ENCODE measurements at regions not wholly inside any gene's neighbourhood (a gene's known extent, or its start where the extent isn't known, plus 50 kb on each side); places are given as distances from the start of the nearest gene placed in this dataset.

DNA sequence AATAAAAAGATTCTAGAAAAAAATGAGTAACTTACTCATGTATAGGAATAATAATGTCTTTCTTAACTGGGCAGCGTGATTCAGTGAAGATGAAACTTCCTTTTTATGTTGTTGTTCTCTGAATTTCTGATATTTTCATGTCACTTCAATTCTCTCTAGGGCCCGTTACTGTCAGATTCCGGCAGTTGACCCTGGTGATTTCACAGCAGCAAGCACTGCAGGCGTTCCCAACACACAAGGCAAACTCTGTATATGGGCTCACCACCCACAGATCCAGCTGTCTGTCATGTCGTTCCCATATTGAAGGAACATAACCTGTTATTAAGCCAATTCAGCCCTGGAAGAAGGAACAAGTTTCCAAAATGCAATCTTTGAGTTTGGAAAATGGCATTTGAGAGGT, 288.3 kb upstream of the GALNTL6 start (continued):
- TF ChIP-seq, protein P1, sequence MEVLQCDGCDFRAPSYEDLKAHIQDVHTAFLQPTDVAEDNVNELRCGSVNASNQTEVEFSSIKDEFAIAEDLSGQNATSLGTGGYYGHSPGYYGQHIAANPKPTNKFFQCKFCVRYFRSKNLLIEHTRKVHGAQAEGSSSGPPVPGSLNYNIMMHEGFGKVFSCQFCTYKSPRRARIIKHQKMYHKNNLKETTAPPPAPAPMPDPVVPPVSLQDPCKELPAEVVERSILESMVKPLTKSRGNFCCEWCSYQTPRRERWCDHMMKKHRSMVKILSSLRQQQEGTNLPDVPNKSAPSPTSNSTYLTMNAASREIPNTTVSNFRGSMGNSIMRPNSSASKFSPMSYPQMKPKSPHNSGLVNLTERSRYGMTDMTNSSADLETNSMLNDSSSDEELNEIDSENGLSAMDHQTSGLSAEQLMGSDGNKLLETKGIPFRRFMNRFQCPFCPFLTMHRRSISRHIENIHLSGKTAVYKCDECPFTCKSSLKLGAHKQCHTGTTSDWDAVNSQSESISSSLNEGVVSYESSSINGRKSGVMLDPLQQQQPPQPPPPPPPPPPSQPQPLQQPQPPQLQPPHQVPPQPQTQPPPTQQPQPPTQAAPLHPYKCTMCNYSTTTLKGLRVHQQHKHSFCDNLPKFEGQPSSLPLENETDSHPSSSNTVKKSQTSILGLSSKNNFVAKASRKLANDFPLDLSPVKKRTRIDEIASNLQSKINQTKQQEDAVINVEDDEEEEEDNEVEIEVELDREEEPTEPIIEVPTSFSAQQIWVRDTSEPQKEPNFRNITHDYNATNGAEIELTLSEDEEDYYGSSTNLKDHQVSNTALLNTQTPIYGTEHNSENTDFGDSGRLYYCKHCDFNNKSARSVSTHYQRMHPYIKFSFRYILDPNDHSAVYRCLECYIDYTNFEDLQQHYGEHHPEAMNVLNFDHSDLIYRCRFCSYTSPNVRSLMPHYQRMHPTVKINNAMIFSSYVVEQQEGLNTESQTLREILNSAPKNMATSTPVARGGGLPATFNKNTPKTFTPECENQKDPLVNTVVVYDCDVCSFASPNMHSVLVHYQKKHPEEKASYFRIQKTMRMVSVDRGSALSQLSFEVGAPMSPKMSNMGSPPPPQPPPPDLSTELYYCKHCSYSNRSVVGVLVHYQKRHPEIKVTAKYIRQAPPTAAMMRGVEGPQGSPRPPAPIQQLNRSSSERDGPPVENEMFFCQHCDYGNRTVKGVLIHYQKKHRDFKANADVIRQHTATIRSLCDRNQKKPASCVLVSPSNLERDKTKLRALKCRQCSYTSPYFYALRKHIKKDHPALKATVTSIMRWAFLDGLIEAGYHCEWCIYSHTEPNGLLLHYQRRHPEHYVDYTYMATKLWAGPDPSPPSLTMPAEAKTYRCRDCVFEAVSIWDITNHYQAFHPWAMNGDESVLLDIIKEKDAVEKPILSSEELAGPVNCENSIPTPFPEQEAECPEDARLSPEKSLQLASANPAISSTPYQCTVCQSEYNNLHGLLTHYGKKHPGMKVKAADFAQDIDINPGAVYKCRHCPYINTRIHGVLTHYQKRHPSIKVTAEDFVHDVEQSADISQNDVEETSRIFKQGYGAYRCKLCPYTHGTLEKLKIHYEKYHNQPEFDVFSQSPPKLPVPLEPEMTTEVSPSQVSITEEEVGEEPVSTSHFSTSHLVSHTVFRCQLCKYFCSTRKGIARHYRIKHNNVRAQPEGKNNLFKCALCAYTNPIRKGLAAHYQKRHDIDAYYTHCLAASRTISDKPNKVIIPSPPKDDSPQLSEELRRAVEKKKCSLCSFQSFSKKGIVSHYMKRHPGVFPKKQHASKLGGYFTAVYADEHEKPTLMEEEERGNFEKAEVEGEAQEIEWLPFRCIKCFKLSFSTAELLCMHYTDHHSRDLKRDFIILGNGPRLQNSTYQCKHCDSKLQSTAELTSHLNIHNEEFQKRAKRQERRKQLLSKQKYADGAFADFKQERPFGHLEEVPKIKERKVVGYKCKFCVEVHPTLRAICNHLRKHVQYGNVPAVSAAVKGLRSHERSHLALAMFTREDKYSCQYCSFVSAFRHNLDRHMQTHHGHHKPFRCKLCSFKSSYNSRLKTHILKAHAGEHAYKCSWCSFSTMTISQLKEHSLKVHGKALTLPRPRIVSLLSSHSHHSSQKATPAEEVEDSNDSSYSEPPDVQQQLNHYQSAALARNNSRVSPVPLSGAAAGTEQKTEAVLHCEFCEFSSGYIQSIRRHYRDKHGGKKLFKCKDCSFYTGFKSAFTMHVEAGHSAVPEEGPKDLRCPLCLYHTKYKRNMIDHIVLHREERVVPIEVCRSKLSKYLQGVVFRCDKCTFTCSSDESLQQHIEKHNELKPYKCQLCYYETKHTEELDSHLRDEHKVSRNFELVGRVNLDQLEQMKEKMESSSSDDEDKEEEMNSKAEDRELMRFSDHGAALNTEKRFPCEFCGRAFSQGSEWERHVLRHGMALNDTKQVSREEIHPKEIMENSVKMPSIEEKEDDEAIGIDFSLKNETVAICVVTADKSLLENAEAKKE (CRISPR knock-in tag; IDR thresholded peaks at IDR 0.05): no peak
- TF ChIP-seq ZNF114 (CRISPR knock-in tag; IDR thresholded peaks at IDR 0.05) (no peak), ZNF331 (CRISPR knock-in tag; IDR thresholded peaks at IDR 0.05; ENCODE audit: low read depth) (no peak), CREB1 (CRISPR knock-in tag; IDR thresholded peaks at IDR 0.05; ENCODE audit: low read depth) (no peak), NANOG (IDR thresholded peaks at IDR 0.05; ENCODE audit: borderline replicate concordance) (no peak)

DNA sequence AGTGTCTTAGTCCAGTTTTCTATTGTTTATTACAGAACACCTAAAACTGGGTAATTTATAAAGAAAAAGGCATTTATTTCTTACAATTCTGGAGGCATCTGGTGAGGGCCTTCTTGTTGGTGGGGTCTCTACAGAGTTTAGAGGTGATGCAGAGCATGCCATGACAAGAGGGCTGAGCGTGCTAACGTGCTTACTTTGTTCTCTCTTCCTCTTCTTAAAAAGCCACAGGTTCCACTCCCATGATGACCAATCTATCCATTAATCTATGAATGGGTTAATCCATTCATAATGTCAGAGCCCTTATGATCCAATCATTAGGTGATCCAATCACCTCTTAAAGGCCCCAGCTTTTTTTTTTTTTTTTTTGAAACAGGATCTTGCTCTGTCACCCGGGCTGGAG, 291.5 kb upstream of the GALNTL6 start:
- Histone ChIP-seq H3K79me2 (replicated peaks; ENCODE audit: insufficient read depth) (no peaks in the 10 kb centered on the region), H3K4me1 (ENCODE audit: insufficient read depth) (no peaks in the 10 kb centered on the region), H3K27me3 (ENCODE audit: insufficient read depth) (no peaks in the 10 kb centered on the region), H3K27ac (ENCODE audit: low read depth) (no peak overlapping the region), H3K36me3 (ENCODE audit: insufficient read depth) (no peaks in the 10 kb centered on the region), H3F3A (replicated peaks; ENCODE audit: low read depth) (no peaks in the 10 kb centered on the region), H4K20me1 (replicated peaks; ENCODE audit: insufficient read depth) (no peaks in the 10 kb centered on the region), H3K4me3 (no peak overlapping the region), H2AFZ (no peak overlapping the region), H3K4me2 (no peak overlapping the region), H3K9me2 (ENCODE audit: insufficient read depth) (no peaks in the 10 kb centered on the region)
- Mint-ChIP-seq H3K27me3 (ENCODE audit: insufficient read depth, low read depth, poor library complexity) (no peaks in the 10 kb centered on the region), H3K36me3 (ENCODE audit: low read depth) (no peaks in the 10 kb centered on the region), H3K4me3 (no peak overlapping the region), H3K9me3 (no peaks in the 10 kb centered on the region), H3K27ac (0 out of 2 replicates have a peak overlapping the region, but pooled peaks have one; percentile 51), H3K4me1 (no peaks in the 10 kb centered on the region)
- DNase-seq (ENCODE audit: low spot score) (no peak), ATAC-seq (no peak)
- TF ChIP-seq POLR2AphosphoS5 (IDR thresholded peaks at IDR 0.05; ENCODE audit: low read depth): no peak
- no peak for TF ChIP-seq NANOG (IDR thresholded peaks at IDR 0.05; ENCODE audit: borderline replicate concordance)
- no peak for TF ChIP-seq CREB1 (CRISPR knock-in tag; IDR thresholded peaks at IDR 0.05; ENCODE audit: low read depth)
- no peak for TF ChIP-seq ZNF114 (CRISPR knock-in tag; IDR thresholded peaks at IDR 0.05)
- no peak for TF ChIP-seq STAT1 (IDR thresholded peaks at IDR 0.05; ENCODE audit: unreplicated experiment)
- no peak for TF ChIP-seq EZH2phosphoT487 (IDR thresholded peaks at IDR 0.05; ENCODE audit: unreplicated experiment)
- TF ChIP-seq, protein P1 (CRISPR knock-in tag; IDR thresholded peaks at IDR 0.05): no peak
- TF ChIP-seq JUNB (IDR thresholded peaks at IDR 0.05; ENCODE audit: unreplicated experiment): no peak
- TF ChIP-seq ZNF331 (CRISPR knock-in tag; IDR thresholded peaks at IDR 0.05; ENCODE audit: low read depth): no peak
- no peak for TF ChIP-seq EZH2 (IDR thresholded peaks at IDR 0.05; ENCODE audit: low read depth, unreplicated experiment)

Measured in GM23338 (cell line).